ENCODE measurements at regions not wholly inside any gene's neighbourhood (a gene's known extent, or its start where the extent isn't known, plus 50 kb on each side); places are given as distances from the start of the nearest gene placed in this dataset.
"Not testable (repeated sequence)": the region's sequence is repeated elsewhere in the genome, so short reads cannot be mapped to it uniquely, and the experiment has no call there.

- no peak for TF ChIP-seq CTCF (IDR thresholded peaks at IDR 0.05)
- no peaks in the 10 kb centered on the region for H3K4me1 ChIP-seq
- H3K4me3 ChIP-seq = no peak overlapping the region
- no peak for DNase-seq (ENCODE audit: low spot score in 2 of 2)
- H3K27me3 ChIP-seq = no peaks in the 10 kb centered on the region
- H3K36me3 ChIP-seq = no peaks in the 10 kb centered on the region
- no peaks in the 10 kb centered on the region for H3K9me3 ChIP-seq
- intact Hi-C loops (cut with DNase I) = no loop called here
- no peak overlapping the region for H3K27ac ChIP-seq
Observed at GRCh38 chr1:99371413-99371812, 107.1 kb downstream of the PLPPR4 start.

- no peaks in the 10 kb centered on the region for H3K4me1 ChIP-seq
- intact Hi-C loops (cut with DNase I) = no loop called here
- no peak for DNase-seq (ENCODE audit: low spot score in 2 of 2)
Observed at GRCh38 chr1:99374109-99374508, 109.8 kb downstream of the PLPPR4 start.

GRCh38 chr1:99374693-99375092 is 110.4 kb downstream of the PLPPR4 start:
- H3K27me3 ChIP-seq; H3K36me3 ChIP-seq; intact Hi-C loops (cut with DNase I); H3K4me1 ChIP-seq; H3K27ac ChIP-seq; DNase-seq (ENCODE audit: low spot score in 2 of 2); H3K4me3 ChIP-seq; H3K9me3 ChIP-seq: not testable (repeated sequence)

More at GRCh38 chr1:99374109-99374508, 109.8 kb downstream of the PLPPR4 start:
- TF ChIP-seq CTCF (IDR thresholded peaks at IDR 0.05) = no peak
- Histone ChIP-seq H3K36me3 (no peaks in the 10 kb centered on the region), H3K9me3 (no peaks in the 10 kb centered on the region), H3K4me3 (no peak overlapping the region), H3K27me3 (no peaks in the 10 kb centered on the region), H3K27ac (no peak overlapping the region)

- intact Hi-C loops (cut with DNase I) = no loop called here
- H3K36me3 ChIP-seq = no peaks in the 10 kb centered on the region
- TF ChIP-seq CTCF (IDR thresholded peaks at IDR 0.05) = no peak
- no peak for DNase-seq (ENCODE audit: low spot score in 2 of 2)
- H3K4me1 ChIP-seq = no peaks in the 10 kb centered on the region
- H3K9me3 ChIP-seq = no peaks in the 10 kb centered on the region
- H3K4me3 ChIP-seq = no peak overlapping the region
- no peaks in the 10 kb centered on the region for H3K27me3 ChIP-seq
- no peak overlapping the region for H3K27ac ChIP-seq
Observed at GRCh38 chr1:99384021-99384420, 119.7 kb downstream of the PLPPR4 start.

- no peaks in the 10 kb centered on the region for H3K36me3 ChIP-seq
- H3K9me3 ChIP-seq = no peaks in the 10 kb centered on the region
- H3K4me1 ChIP-seq = no peaks in the 10 kb centered on the region
- intact Hi-C loops (cut with DNase I) = no loop called here
- no peaks in the 10 kb centered on the region for H3K27me3 ChIP-seq
- no peak for TF ChIP-seq CTCF (IDR thresholded peaks at IDR 0.05)
- DNase-seq (ENCODE audit: low spot score in 2 of 2) = no peak
- no peak overlapping the region for H3K4me3 ChIP-seq
- no peak overlapping the region for H3K27ac ChIP-seq
Observed at GRCh38 chr1:99385852-99386251, 121.6 kb downstream of the PLPPR4 start.

- Histone ChIP-seq H3K27ac (no peak overlapping the region), H3K4me3 (no peak overlapping the region), H3K36me3 (no peaks in the 10 kb centered on the region), H3K9me3 (no peaks in the 10 kb centered on the region), H3K4me1 (no peaks in the 10 kb centered on the region), H3K27me3 (no peaks in the 10 kb centered on the region)
- intact Hi-C loops (cut with DNase I) = no loop called here
- TF ChIP-seq CTCF (IDR thresholded peaks at IDR 0.05) = no peak
- DNase-seq (ENCODE audit: low spot score in 2 of 2) = no peak
Observed at GRCh38 chr1:99396389-99396788, 132.1 kb downstream of the PLPPR4 start.

Data from ascending aorta (tissue), 2 donors.